Progenitor cell of endocrine pancreas (in vitro differentiated cells): ENCODE measurements at regions not wholly inside any gene's neighbourhood (a gene's known extent, or its start where the extent isn't known, plus 50 kb on each side); places are given as distances from the start of the nearest gene placed in this dataset.

Experiments
- DNase-seq: peaks from one replicate; pipeline ENCODE4 v3.0.0; 2021; ENCODE audit warnings: low spot score; ENCODE audit not compliant: unreplicated experiment
- H3K27ac Mint-ChIP-seq: 2 replicates; pipeline ENCODE4 v1.8.0; 2021; ENCODE audit warnings: mild to moderate bottlenecking, moderate library complexity, mixed read lengths
- H3K27me3 Mint-ChIP-seq: 2 replicates; pipeline ENCODE4 v1.8.0; 2021; ENCODE audit warnings: mixed read lengths
- H3K36me3 Mint-ChIP-seq: 2 replicates; pipeline ENCODE4 v1.8.0; 2022; ENCODE audit warnings: mixed read lengths; ENCODE audit not compliant: insufficient read depth
- H3K4me1 Mint-ChIP-seq: 2 replicates; pipeline ENCODE4 v1.8.0; 2021; ENCODE audit warnings: low read depth, mixed read lengths
- H3K4me3 Mint-ChIP-seq: 2 replicates; pipeline ENCODE4 v1.8.0; 2021; ENCODE audit warnings: low read depth, mild to moderate bottlenecking, moderate library complexity, mixed read lengths
- H3K9me3 Mint-ChIP-seq: 2 replicates; pipeline ENCODE4 v1.8.0; 2021; ENCODE audit warnings: low read depth, mixed read lengths
- CTCF ChIP-seq: fragments of 200-600 bp; sonication (generic); IDR thresholded peaks from one replicate; pipeline ENCODE4 v1.5.0; 2021; ENCODE audit warnings: antibody characterized with exemption, mild to moderate bottlenecking; ENCODE audit not compliant: unreplicated experiment

- H3K9me3 Mint-ChIP-seq, result peaks cover 40% of the 10 kb centered on the region
- no peaks in the 10 kb centered on the region for H3K36me3 Mint-ChIP-seq
- DNase-seq, result no peak
- no peak overlapping the region for H3K27ac Mint-ChIP-seq
- no peak for TF ChIP-seq CTCF
- H3K4me1 Mint-ChIP-seq, result no peaks in the 10 kb centered on the region
- no peak overlapping the region for H3K4me3 Mint-ChIP-seq
- H3K27me3 Mint-ChIP-seq, result no peaks in the 10 kb centered on the region
Measured at GRCh38 chr9:104416470-104416869, 87.6 kb upstream of the OR13F1 start.

- Mint-ChIP-seq H3K4me1 (no peaks in the 10 kb centered on the region), H3K27ac (no peak overlapping the region), H3K9me3 (peaks cover 38% of the 10 kb centered on the region)
Measured at GRCh38 chr9:104417296-104417695, 86.8 kb upstream of the OR13F1 start.

GRCh38 chr9:104429031-104429546 is 75.0 kb upstream of the OR13F1 start:
- Mint-ChIP-seq H3K27me3 (no peaks in the 10 kb centered on the region), H3K4me3 (no peak overlapping the region), H3K36me3 (no peaks in the 10 kb centered on the region), H3K4me1 (no peaks in the 10 kb centered on the region), H3K27ac (no peak overlapping the region), H3K9me3 (peaks cover 11% of the 10 kb centered on the region)
- DNase-seq, result no peak
- no peak for TF ChIP-seq CTCF

More at GRCh38 chr9:104417296-104417695, 86.8 kb upstream of the OR13F1 start:
- TF ChIP-seq CTCF, result no peak
- no peaks in the 10 kb centered on the region for H3K27me3 Mint-ChIP-seq
- H3K4me3 Mint-ChIP-seq, result no peak overlapping the region
- H3K36me3 Mint-ChIP-seq, result no peaks in the 10 kb centered on the region
- DNase-seq, result no peak

- Mint-ChIP-seq H3K36me3 (no peaks in the 10 kb centered on the region), H3K27me3 (no peaks in the 10 kb centered on the region), H3K9me3 (peaks cover 14% of the 10 kb centered on the region), H3K4me3 (no peak overlapping the region), H3K4me1 (no peaks in the 10 kb centered on the region), H3K27ac (no peak overlapping the region)
- TF ChIP-seq CTCF, result no peak
- no peak for DNase-seq
Measured at GRCh38 chr9:104435059-104435458, 69.0 kb upstream of the OR13F1 start.

- Mint-ChIP-seq H3K4me1 (no peaks in the 10 kb centered on the region), H3K36me3 (no peaks in the 10 kb centered on the region), H3K9me3 (no peaks in the 10 kb centered on the region), H3K4me3 (no peak overlapping the region), H3K27ac (no peak overlapping the region), H3K27me3 (no peaks in the 10 kb centered on the region)
- DNase-seq, result no peak
- no peak for TF ChIP-seq CTCF
Measured at GRCh38 chr9:104448036-104448435, 56.0 kb upstream of the OR13F1 start.
